SK-N-SH (cell line): ENCODE measurements at regions not wholly inside any gene's neighbourhood (a gene's known extent, or its start where the extent isn't known, plus 50 kb on each side); places are given as distances from the start of the nearest gene placed in this dataset.

Source experiments
- FOXJ3 ChIP-seq: sonication (generic); formaldehyde crosslinking; IDR thresholded peaks from 2 replicates; pipeline ENCODE4 v1.5.1; 2020; ENCODE audit warnings: mild to moderate bottlenecking, missing genetic modification reagents
- FOXM1 ChIP-seq: IDR thresholded peaks from 2 replicates; pipeline ENCODE4 v1.4.0; 2012; ENCODE audit warnings: low read depth, mild to moderate bottlenecking
- JUND ChIP-seq: IDR thresholded peaks from 2 replicates; pipeline ENCODE4 v1.4.0; 2012
- RXRA ChIP-seq: IDR thresholded peaks from 2 replicates; pipeline ENCODE4 v1.4.0; 2012; ENCODE audit warnings: low read depth, mild to moderate bottlenecking, borderline replicate concordance
- SIN3A ChIP-seq: IDR thresholded peaks from 2 replicates; pipeline ENCODE4 v1.6.1; 2012; ENCODE audit warnings: low read depth, mild to moderate bottlenecking, low read length, moderate library complexity, borderline replicate concordance
- YY1 ChIP-seq: IDR thresholded peaks from 2 replicates; pipeline ENCODE4 v1.4.0; 2012; ENCODE audit warnings: low read depth, mild to moderate bottlenecking
- TF ChIP-seq, protein P1 (sequence below): fragments of 200-600 bp; sonication (generic); IDR thresholded peaks from 2 replicates; pipeline ENCODE4 v1.6.1; 2017; ENCODE audit warnings: antibody characterized with exemption, mild to moderate bottlenecking, moderate library complexity
- TF ChIP-seq, protein P2 (sequence below): fragments of 150-350 bp; IDR thresholded peaks from 2 replicates; pipeline ENCODE4 v1.6.1; 2017; ENCODE audit warnings: antibody characterized with exemption, low read length, low read depth, borderline replicate concordance

DNA sequence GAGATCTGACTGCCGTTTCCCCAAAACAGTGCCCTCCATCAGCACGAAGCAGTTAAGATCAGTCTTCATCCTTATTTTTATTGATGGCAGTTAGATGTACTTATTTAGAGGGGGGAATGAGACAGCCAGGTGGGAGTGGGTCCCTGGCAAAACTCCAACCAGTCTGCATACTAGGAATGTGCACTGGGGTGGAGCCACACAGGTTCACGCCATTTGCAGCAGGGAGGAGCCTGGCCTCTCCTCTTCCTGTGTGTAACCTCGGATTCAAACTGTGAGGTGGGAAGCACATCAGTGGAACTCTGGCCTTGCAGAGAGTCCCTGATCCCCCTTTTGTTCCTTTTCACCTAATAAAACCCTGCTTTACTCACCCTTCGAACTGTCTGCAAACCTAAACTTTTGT, 987.7 kb upstream of the GRIA3 start:
- TF ChIP-seq, protein P1, sequence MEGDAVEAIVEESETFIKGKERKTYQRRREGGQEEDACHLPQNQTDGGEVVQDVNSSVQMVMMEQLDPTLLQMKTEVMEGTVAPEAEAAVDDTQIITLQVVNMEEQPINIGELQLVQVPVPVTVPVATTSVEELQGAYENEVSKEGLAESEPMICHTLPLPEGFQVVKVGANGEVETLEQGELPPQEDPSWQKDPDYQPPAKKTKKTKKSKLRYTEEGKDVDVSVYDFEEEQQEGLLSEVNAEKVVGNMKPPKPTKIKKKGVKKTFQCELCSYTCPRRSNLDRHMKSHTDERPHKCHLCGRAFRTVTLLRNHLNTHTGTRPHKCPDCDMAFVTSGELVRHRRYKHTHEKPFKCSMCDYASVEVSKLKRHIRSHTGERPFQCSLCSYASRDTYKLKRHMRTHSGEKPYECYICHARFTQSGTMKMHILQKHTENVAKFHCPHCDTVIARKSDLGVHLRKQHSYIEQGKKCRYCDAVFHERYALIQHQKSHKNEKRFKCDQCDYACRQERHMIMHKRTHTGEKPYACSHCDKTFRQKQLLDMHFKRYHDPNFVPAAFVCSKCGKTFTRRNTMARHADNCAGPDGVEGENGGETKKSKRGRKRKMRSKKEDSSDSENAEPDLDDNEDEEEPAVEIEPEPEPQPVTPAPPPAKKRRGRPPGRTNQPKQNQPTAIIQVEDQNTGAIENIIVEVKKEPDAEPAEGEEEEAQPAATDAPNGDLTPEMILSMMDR, result no peak
- TF ChIP-seq SIN3A (no peak), FOXM1 (no peak), YY1 (no peak), FOXJ3 (no peak), RXRA (no peak), JUND (no peak)
- TF ChIP-seq, protein P2, sequence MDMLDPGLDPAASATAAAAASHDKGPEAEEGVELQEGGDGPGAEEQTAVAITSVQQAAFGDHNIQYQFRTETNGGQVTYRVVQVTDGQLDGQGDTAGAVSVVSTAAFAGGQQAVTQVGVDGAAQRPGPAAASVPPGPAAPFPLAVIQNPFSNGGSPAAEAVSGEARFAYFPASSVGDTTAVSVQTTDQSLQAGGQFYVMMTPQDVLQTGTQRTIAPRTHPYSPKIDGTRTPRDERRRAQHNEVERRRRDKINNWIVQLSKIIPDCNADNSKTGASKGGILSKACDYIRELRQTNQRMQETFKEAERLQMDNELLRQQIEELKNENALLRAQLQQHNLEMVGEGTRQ, result no peak
